GM23338 (cell line): ENCODE measurements at regions not wholly inside any gene's neighbourhood (a gene's known extent, or its start where the extent isn't known, plus 50 kb on each side); places are given as distances from the start of the nearest gene placed in this dataset.

ENCODE experiments used
- CTCF ChIP-seq, 2 experiments: fragments of 200-600 bp in 1 of 2; sonication (generic) in 1 of 2; conservative IDR thresholded peaks; 2 replicates each; pipeline versions ENCODE4 v1.5.1 to v1.6.1; 2016 to 2017; ENCODE audit warnings: antibody characterized with exemption in 2 of 2, low read depth in 2 of 2, mild to moderate bottlenecking in 2 of 2, moderate library complexity in 1 of 2
- EZH2 ChIP-seq: fragments of 200-600 bp; sonication (generic); IDR thresholded peaks from one replicate; pipeline ENCODE4 v1.8.0; 2017; ENCODE audit warnings: antibody characterized with exemption, mild to moderate bottlenecking, low read depth; ENCODE audit not compliant: unreplicated experiment
- EZH2phosphoT487 ChIP-seq: fragments of 200-600 bp; sonication (generic); IDR thresholded peaks from one replicate; pipeline ENCODE4 v1.8.1; 2018; ENCODE audit warnings: antibody characterized with exemption; ENCODE audit not compliant: unreplicated experiment
- JUNB ChIP-seq: IDR thresholded peaks from one replicate; pipeline ENCODE4 v1.6.1; 2016; ENCODE audit warnings: antibody characterized with exemption; ENCODE audit not compliant: unreplicated experiment
- POLR2AphosphoS5 ChIP-seq: IDR thresholded peaks from 2 replicates; pipeline ENCODE4 v1.6.1; 2016; ENCODE audit warnings: antibody characterized with exemption, low read depth
- REST ChIP-seq: IDR thresholded peaks from one replicate; pipeline ENCODE4 v1.6.1; 2018; ENCODE audit warnings: antibody characterized with exemption; ENCODE audit not compliant: unreplicated experiment

GRCh38 chr17:68710976-68711375 lies 109.8 kb upstream of the FAM20A start:
- no peak for TF ChIP-seq CTCF (conservative IDR thresholded peaks at IDR 0.05; ENCODE audit: low read depth in 2 of 2)
- no peak for TF ChIP-seq EZH2phosphoT487
- no peak for TF ChIP-seq EZH2
- no peak for TF ChIP-seq REST
- no peak for TF ChIP-seq POLR2AphosphoS5
- TF ChIP-seq JUNB, result no peak
